ENCODE measurements at regions not wholly inside any gene's neighbourhood (a gene's known extent, or its start where the extent isn't known, plus 50 kb on each side); places are given as distances from the start of the nearest gene placed in this dataset.

DNA sequence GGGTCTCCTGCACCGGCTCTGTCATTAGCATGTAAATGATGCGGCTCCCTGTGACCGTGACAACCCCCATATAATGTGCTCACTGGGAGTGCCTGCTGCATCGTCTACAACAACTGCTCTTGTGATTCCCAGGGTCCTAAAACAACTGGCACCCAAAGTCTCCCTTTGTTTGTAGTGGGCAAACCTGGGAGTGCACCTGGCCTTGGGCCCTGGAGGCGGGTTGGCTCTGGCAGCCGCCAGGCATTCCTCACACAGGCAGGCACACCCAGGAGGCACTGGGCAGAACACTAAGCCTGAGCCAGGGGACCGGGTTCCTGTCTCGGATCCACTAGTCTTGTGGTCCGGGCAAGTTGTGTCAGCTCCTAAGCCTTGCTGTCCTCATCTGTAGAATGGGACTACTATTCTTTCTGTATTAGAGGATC lies 115.5 kb upstream of the GPR26 start (continued):
- no peak for TF ChIP-seq ZNF484 (CRISPR knock-in tag; IDR thresholded peaks at IDR 0.05; ENCODE audit: borderline replicate concordance, low read depth)

DNA sequence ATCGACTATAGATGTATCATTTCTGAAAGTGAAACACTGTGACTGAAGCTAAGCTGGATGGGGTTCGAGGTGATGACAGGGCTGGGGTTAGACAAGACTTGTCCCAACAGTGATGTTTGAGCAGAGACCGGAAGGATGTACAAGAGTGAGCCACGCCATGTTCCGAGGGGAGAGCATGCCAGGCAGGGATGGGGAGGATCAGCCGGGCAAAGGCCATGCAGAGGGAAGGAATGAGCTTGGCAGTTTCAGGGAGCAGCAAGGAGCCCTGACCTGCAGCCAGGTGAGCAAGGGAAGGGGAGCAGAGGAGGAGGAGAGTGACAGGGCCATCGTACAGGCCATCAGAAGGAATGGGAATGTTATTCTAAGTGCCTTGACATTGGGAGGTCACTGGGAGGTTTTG lies 114.9 kb upstream of the GPR26 start:
- intact Hi-C loops (cut with micrococcal nuclease; ENCODE audit: unreplicated experiment) = no loop called here
- POLR2A ChIA-PET = no interaction called here
- Histone ChIP-seq H4K20me1 (ENCODE audit: insufficient read depth, low read length) (no peaks in the 10 kb centered on the region), H3K9ac (ENCODE audit: insufficient read depth, low read depth, low read length) (no peak overlapping the region), H3K27ac (ENCODE audit: extremely low read length, insufficient read depth, low read length) (no peak overlapping the region), H2AFZ (ENCODE audit: low read length) (no peak overlapping the region), H3K4me3 (replicated peaks in 1 of 3; ENCODE audit: insufficient read depth in 1 of 3, low read depth in 2 of 3, low read length in 3 of 3) (no peak overlapping the region), H3K4me1 (ENCODE audit: insufficient read depth, low read length) (no peaks in the 10 kb centered on the region), H3K9me3 (ENCODE audit: low read length) (no peaks in the 10 kb centered on the region), H3K79me2 (ENCODE audit: insufficient read depth, low read length) (no peaks in the 10 kb centered on the region), H3K36me3 (replicated peaks in 1 of 2; ENCODE audit: control insufficient read depth in 1 of 2, insufficient read depth in 2 of 2, low read length in 2 of 2) (no peaks in the 10 kb centered on the region), H3K27me3 (ENCODE audit: control insufficient read depth in 1 of 2, insufficient read depth in 2 of 2, low read length in 2 of 2) (peaks cover 2 to 13% of the 10 kb centered on the region in 2 experiments; a peak in 1 of 5 replicates), H3K4me2 (ENCODE audit: low read depth, low read length) (no peak overlapping the region)
- TF ChIP-seq ZNF235 (CRISPR knock-in tag; IDR thresholded peaks at IDR 0.05; ENCODE audit: borderline replicate concordance) (no peak), CHCHD3 (CRISPR knock-in tag; IDR thresholded peaks at IDR 0.05) (no peak), ELF4 (CRISPR knock-in tag; IDR thresholded peaks at IDR 0.05; ENCODE audit: borderline replicate concordance) (no peak), ZBTB42 (CRISPR knock-in tag; IDR thresholded peaks at IDR 0.05) (no peak), MZF1 (CRISPR knock-in tag; IDR thresholded peaks at IDR 0.05; ENCODE audit: borderline replicate concordance) (no peak), ZNF468 (CRISPR knock-in tag; IDR thresholded peaks at IDR 0.05) (no peak), ZNF547 (CRISPR knock-in tag; IDR thresholded peaks at IDR 0.05) (no peak), ZBTB37 (CRISPR knock-in tag; IDR thresholded peaks at IDR 0.05) (no peak), ZKSCAN1 (IDR thresholded peaks at IDR 0.05; ENCODE audit: low read length) (no peak), STAT5B (CRISPR knock-in tag; IDR thresholded peaks at IDR 0.05) (no peak)
- TF ChIP-seq, protein P1, sequence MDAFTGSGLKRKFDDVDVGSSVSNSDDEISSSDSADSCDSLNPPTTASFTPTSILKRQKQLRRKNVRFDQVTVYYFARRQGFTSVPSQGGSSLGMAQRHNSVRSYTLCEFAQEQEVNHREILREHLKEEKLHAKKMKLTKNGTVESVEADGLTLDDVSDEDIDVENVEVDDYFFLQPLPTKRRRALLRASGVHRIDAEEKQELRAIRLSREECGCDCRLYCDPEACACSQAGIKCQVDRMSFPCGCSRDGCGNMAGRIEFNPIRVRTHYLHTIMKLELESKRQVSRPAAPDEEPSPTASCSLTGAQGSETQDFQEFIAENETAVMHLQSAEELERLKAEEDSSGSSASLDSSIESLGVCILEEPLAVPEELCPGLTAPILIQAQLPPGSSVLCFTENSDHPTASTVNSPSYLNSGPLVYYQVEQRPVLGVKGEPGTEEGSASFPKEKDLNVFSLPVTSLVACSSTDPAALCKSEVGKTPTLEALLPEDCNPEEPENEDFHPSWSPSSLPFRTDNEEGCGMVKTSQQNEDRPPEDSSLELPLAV (CRISPR knock-in tag; conservative IDR thresholded peaks at IDR 0.05; ENCODE audit: low read depth) = no peak
- TF ChIP-seq, protein P2, sequence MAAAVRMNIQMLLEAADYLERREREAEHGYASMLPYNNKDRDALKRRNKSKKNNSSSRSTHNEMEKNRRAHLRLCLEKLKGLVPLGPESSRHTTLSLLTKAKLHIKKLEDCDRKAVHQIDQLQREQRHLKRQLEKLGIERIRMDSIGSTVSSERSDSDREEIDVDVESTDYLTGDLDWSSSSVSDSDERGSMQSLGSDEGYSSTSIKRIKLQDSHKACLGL (CRISPR knock-in tag; IDR thresholded peaks at IDR 0.05) = no peak
- in situ Hi-C loops (cut with HindIII; ENCODE audit: extremely low pct_ligation_motif_present, low pct_unique_long_range_greater_than_20kb) = loop anchor here (25.0 kb wide), 1 partner anchor 914 kb away; no protein-coding TSS in a partner anchor
- BruUV-seq (replicated peaks) = no TSS peak
- WGBS (ENCODE audit: low lambda C conversion rate) = 29% methylated on average over 7 of the region's 7 CpGs
- ATAC-seq = no peak
- DNase-seq (ENCODE audit: low spot score) = no peak
- CTCF ChIA-PET (ENCODE audit: low intra/inter-chr PET ratio, low total read pairs) = no interaction called here
- FAIRE-seq = no peak

Measured in HepG2 (cell line).